CD4-positive, alpha-beta T cell (primary cell): ENCODE measurements at regions not wholly inside any gene's neighbourhood (a gene's known extent, or its start where the extent isn't known, plus 50 kb on each side); places are given as distances from the start of the nearest gene placed in this dataset.

Experiments used
- ATAC-seq: fragments of 200-7000 bp; cut with Tn5 transposase; one replicate; pipeline ENCODE4 v1.10.0; 2022; ENCODE audit warnings: mild to moderate bottlenecking; ENCODE audit not compliant: poor library complexity
- CTCF ChIA-PET: fragments of 350-600 bp; sonication (Branson Sonifier 250); formaldehyde crosslinking; loops from one replicate; lab custom pipeline; 2021; ENCODE audit warnings: antibody characterized with exemption, inconsistent platforms; lab: Charles Lee
- POLR2A ChIA-PET: fragments of 350-600 bp; sonication (Branson Sonifier 250); formaldehyde crosslinking; loops from one replicate; lab custom pipeline; 2021; ENCODE audit warnings: antibody characterized with exemption, inconsistent platforms; lab: Charles Lee
- DNase-seq, 14 experiments: peaks; one replicate each; pipeline ENCODE4 v3.0.0-alpha.2; 2013 to 2020; ENCODE audit warnings: mixed read lengths in 2 of 14
- H3K27ac ChIP-seq, 2 donors: one replicate each; pipeline versions ENCODE4 v1.5.1 to v1.7.0; 2013; ENCODE audit warnings: low read length in 2 of 2, low read depth in 1 of 2, mild to moderate bottlenecking in 1 of 2
- H3K27me3 ChIP-seq, 2 experiments: 1 replicate in 1 of 2; 2 replicates in 1 of 2; pipeline versions ENCODE4 v1.6.1 to v1.7.0; 2013; ENCODE audit warnings: low read length in 2 of 2, control low read depth in 1 of 2, mild to moderate bottlenecking in 1 of 2, moderate library complexity in 1 of 2; ENCODE audit not compliant: insufficient read depth in 2 of 2, control insufficient read depth in 1 of 2
- H3K36me3 ChIP-seq: one replicate; pipeline ENCODE4 v1.6.1; 2013; ENCODE audit warnings: low read length, control low read depth; ENCODE audit not compliant: insufficient read depth
- H3K4me1 ChIP-seq: one replicate; pipeline ENCODE4 v1.6.1; 2013; ENCODE audit warnings: low read length, control low read depth; ENCODE audit not compliant: insufficient read depth
- H3K4me3 ChIP-seq: one replicate; pipeline ENCODE4 v1.5.1; 2013; ENCODE audit warnings: mild to moderate bottlenecking, low read length, moderate library complexity
- H3K9me3 ChIP-seq, 2 experiments: 1 replicate in 1 of 2; 2 replicates in 1 of 2; pipeline versions ENCODE4 v1.6.1 to v1.7.0; 2013; ENCODE audit warnings: low read length in 2 of 2, mild to moderate bottlenecking in 2 of 2, control low read depth in 1 of 2, moderate library complexity in 1 of 2; ENCODE audit not compliant: control insufficient read depth in 1 of 2, insufficient read depth in 1 of 2
- H3K27ac Mint-ChIP-seq: one replicate; pipeline ENCODE4 v1.8.0; 2020; ENCODE audit warnings: mixed read lengths
- H3K27me3 Mint-ChIP-seq: one replicate; pipeline ENCODE4 v1.8.0; 2021; ENCODE audit warnings: mixed read lengths
- H3K36me3 Mint-ChIP-seq: one replicate; pipeline ENCODE4 v1.8.0; 2021; ENCODE audit warnings: low read depth, mixed read lengths
- H3K4me1 Mint-ChIP-seq: one replicate; pipeline ENCODE4 v1.8.0; 2021; ENCODE audit warnings: low read depth, mixed read lengths
- H3K4me3 Mint-ChIP-seq: one replicate; pipeline ENCODE4 v1.8.0; 2020; ENCODE audit warnings: mild to moderate bottlenecking, mixed read lengths
- H3K9me3 Mint-ChIP-seq: one replicate; pipeline ENCODE4 v1.8.0; 2020; ENCODE audit warnings: mixed read lengths
- CTCF ChIP-seq: fragments of 200-600 bp; IDR thresholded peaks from one replicate; pipeline ENCODE4 v1.8.0; 2022; ENCODE audit warnings: antibody characterized with exemption, mild to moderate bottlenecking
- intact Hi-C, 2 experiments: fragments of 100-400 bp; cut with DNase I in 1 of 2; cut with micrococcal nuclease in 1 of 2; formaldehyde crosslinking; loops; one replicate each; pipeline versions ENCODE4 v1.15.1 to v1.9.0; 2023 to 2025; cut with DNase I, micrococcal nuclease

GRCh38 chr4:173769568-173769967, 239.5 kb upstream of the HAND2 start:
- intact Hi-C loops, result no loop called here
- ATAC-seq, result no peak
- Mint-ChIP-seq H3K9me3 (peaks cover 6% of the 10 kb centered on the region), H3K27me3 (no peaks in the 10 kb centered on the region), H3K27ac (no peak overlapping the region), H3K4me3 (no peak overlapping the region), H3K36me3 (no peaks in the 10 kb centered on the region), H3K4me1 (no peaks in the 10 kb centered on the region)
- no peaks in the 10 kb centered on the region for H3K27me3 ChIP-seq
- TF ChIP-seq CTCF, result no peak
- H3K4me3 ChIP-seq, result no peak overlapping the region
- POLR2A ChIA-PET, result no interaction called here
- no peak for DNase-seq
- H3K9me3 ChIP-seq, result no peaks in the 10 kb centered on the region
- H3K36me3 ChIP-seq, result no peaks in the 10 kb centered on the region
- H3K4me1 ChIP-seq, result no peaks in the 10 kb centered on the region
- no peak overlapping the region for H3K27ac ChIP-seq
- CTCF ChIA-PET, result no interaction called here

DNA sequence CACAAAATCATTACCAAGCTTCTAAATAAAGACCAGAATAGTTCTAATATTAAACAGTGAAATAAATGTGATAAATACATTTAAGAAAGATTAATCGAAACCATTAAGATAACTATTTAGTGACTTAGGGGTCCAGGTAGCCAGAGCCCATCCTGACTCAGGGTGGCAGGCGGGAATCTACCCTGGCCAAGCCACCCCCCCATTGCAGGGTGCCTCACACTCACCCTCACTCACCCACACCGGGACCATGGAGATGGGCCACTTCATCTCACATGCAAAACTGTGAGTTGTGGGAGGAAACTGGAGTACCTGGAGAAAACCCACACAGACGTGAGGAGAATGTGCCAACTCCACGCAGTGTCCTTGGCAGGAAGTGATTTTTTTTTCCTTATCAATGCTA, 237.6 kb upstream of the HAND2 start:
- H3K9me3 Mint-ChIP-seq, result peaks cover 5% of the 10 kb centered on the region

GRCh38 chr4:173766171-173766600, 236.2 kb upstream of the HAND2 start:
- no peaks in the 10 kb centered on the region for H3K36me3 Mint-ChIP-seq

More for the DNA sequence above, 237.6 kb upstream of the HAND2 start:
- Histone ChIP-seq H3K4me3 (no peak overlapping the region), H3K4me1 (no peaks in the 10 kb centered on the region), H3K27me3 (no peaks in the 10 kb centered on the region), H3K9me3 (no peaks in the 10 kb centered on the region), H3K27ac (no peak overlapping the region), H3K36me3 (no peaks in the 10 kb centered on the region)
- DNase-seq (no peak), ATAC-seq (no peak)
- TF ChIP-seq CTCF, result no peak
- H3K4me1 Mint-ChIP-seq, result no peaks in the 10 kb centered on the region
- H3K27me3 Mint-ChIP-seq, result no peaks in the 10 kb centered on the region
- no peak overlapping the region for H3K27ac Mint-ChIP-seq
- ChIA-PET POLR2A (no interaction called here), CTCF (no interaction called here)
- no peaks in the 10 kb centered on the region for H3K36me3 Mint-ChIP-seq
- intact Hi-C loops, result no loop called here
- no peak overlapping the region for H3K4me3 Mint-ChIP-seq

More at GRCh38 chr4:173766171-173766600, 236.2 kb upstream of the HAND2 start:
- Histone ChIP-seq H3K27me3 (no peaks in the 10 kb centered on the region), H3K4me1 (no peaks in the 10 kb centered on the region), H3K36me3 (no peaks in the 10 kb centered on the region), H3K9me3 (no peaks in the 10 kb centered on the region), H3K27ac (no peak overlapping the region), H3K4me3 (no peak overlapping the region)
- H3K4me3 Mint-ChIP-seq, result no peak overlapping the region
- ATAC-seq, result no peak
- peaks cover 4% of the 10 kb centered on the region for H3K9me3 Mint-ChIP-seq
- H3K27ac Mint-ChIP-seq, result no peak overlapping the region
- CTCF ChIA-PET, result no interaction called here
- no peak for DNase-seq
- POLR2A ChIA-PET, result no interaction called here
- intact Hi-C loops, result no loop called here
- H3K27me3 Mint-ChIP-seq, result no peaks in the 10 kb centered on the region
- TF ChIP-seq CTCF, result no peak
- no peaks in the 10 kb centered on the region for H3K4me1 Mint-ChIP-seq
